ENCODE measurements at regions not wholly inside any gene's neighbourhood (a gene's known extent, or its start where the extent isn't known, plus 50 kb on each side); places are given as distances from the start of the nearest gene placed in this dataset.
"Not testable (repeated sequence)": the region's sequence is repeated elsewhere in the genome, so short reads cannot be mapped to it uniquely, and the experiment has no call there.

DNA sequence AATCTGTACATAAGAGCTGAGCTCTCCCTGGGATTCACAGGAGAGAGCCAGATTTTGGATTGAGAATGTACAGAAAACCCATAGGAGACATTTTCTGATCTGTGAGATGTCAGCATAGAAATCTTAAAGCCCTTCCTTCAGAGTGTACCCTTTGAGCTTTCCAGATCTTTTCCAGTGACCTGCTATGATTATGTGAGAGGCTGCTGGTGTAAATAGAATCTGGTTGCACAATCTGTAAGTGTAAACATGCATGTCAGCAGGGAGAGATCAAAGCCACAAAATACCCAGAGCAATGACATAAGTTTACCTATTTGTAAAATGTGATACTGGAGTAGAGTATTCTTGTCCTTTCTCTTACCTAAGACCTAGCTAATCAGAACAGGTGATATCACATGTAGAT lies 471.9 kb downstream of the FOXD4L5 start:
- DNase-seq (ENCODE audit: low read depth in 2 of 2): not testable (repeated sequence)

- DNase-seq (ENCODE audit: low read depth in 2 of 2): not testable (repeated sequence)
These were observed 506.3 kb downstream of the FOXD4L5 start for GRCh38 chr9:64778667-64779066.

DNA sequence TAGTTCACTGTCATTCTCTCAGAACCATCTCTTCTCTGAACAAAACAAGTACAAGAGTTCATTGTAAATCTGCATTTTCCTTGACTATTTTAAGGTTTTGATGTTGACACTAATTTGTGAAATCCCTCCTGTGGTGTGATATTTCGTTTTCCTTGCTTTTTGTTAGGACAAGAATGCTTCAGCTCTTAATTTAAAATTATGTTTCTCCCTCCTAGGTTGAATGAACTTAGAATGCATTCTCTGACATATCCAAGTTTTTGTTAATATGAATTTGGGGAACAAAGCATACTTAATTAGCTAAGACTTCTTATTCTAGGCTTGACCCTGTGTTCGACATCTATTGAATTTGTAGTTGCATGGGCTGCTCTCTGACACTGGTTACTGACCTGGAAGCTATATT lies 508.7 kb downstream of the FOXD4L5 start:
- DNase-seq (ENCODE audit: low read depth in 2 of 2): not testable (repeated sequence)

DNA sequence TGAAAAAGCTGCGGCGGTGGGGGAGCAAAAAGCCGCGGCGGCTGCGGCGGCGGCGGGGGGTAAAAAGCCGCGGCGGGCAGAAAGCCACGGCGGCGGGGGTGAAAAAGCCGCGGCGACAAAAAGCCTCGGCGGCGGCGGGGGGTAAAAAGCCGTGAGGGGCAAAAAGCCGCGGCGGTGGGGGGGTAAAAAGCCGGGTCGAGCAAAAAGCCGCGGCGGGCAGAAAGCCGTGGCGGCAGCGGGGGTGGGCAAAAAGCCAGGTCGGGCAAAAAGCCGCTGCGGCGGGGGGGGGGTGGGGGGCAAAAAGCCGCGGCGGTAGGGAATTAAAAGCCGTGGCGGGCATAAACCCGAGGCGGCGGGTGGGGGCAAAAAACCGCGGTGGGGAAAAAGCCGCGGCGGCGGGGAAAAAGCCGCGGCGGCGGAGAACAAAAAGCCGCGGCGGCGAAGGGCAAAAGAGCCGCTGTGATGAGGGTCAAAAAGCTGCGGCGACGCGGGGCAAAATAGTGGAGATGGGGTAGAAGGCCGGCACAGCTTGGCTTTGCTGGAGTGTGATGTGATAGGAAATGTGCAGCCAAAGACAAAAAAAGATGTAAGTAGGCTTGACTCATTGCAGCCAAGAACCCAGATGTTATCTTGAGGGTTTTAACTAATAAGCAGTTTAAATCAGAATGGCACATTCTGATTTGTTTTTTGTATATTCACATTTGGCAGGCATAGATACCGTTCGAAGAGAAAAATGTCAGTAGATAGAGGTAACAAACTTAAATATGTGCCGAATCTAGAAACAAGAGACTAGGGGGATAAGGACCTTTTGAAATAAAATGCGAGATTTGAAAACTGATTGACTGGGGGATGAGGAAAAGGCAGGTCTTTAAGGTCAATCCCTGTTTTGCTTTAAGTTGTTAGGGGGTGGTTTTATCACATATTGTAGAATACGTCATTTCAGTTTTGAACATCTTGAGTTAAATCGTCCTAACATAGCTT lies 509.9 kb downstream of the FOXD4L5 start:
- DNase-seq (ENCODE audit: low read depth in 2 of 2): not testable (repeated sequence)

- not testable (repeated sequence) for DNase-seq (ENCODE audit: low read depth in 2 of 2)
These were observed 510.8 kb downstream of the FOXD4L5 start for GRCh38 chr9:64774004-64774812.

DNA sequence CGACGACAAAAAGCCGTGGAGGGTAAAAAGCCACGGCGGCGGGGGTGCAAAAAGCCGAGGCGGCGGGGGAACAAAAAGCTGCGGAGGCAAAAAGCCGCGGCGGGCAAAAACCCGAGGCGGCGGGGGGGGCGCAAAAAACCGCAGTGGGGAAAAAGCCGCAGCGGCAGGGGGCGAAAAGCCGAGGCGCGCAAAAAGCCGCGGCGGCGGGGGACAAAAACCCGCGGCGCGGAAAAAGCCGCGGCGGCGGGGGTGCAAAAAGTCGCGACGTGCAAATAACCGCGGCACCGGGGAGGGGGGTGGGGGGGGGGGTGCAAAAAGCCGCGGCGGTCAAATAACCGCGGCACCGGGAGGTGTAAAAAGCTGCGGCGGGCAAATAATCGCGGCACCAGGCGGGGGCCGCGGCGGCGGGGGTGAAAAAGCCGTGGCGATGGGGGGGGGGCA lies 511.5 kb downstream of the FOXD4L5 start:
- DNase-seq (ENCODE audit: low read depth in 2 of 2): no peak

DNA sequence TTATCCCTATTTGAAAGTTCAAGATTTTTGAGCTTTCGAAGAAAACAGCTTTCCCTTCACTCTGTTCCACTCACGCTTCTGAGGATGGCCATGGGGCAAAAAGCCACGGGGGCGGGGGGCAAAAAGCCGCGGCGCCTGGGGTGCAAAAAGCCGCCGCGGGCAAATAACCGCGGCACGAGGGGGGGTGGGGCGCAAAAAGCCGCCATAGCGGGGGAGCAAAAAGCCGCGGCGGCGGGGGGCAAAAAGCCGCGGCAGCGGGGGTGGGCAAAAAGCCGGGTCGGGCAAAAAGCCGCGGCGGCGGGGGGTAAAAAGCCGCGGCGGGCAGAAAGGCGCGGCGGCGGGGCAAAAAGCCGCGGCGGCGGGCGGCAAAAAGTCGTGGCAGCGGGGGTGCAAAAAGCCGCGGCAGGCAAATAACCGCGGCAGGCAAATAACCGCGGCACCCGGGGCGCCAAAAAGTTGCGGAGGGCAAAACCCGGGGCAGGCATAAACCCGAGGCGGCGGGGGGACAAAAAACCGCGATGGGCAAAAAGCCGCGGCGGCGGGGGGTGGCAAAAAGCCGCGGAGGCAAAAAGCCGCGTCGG lies 512.2 kb downstream of the FOXD4L5 start:
- DNase-seq (ENCODE audit: low read depth in 2 of 2): not testable (repeated sequence)

DNA sequence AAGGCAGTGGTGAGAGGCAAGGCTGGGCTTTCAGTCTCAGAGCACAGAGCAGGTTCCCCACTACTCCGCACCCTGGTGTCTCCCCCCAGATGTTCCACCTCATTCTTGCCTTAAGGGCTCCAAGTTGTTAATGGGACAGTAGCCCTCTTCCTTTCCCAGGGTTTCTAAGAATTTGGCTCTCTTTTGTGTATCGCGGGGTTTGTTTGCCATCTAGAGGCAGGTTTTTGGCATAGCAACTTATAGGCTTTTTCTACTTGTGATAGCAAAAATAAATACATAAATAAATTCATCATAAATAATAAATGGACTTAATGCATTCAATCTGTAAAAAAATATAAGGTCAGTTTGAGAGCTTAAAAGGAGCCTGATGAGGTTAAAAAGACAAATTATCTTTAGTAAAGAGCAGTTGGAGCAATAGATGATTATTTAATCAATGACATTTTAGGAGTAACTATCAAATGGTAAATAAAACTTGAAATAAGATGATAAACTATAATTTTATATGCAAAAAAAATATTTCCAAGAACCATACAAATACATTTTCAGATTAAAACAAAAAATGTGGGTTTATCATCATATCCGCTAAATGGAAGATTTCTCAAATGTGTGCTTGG lies 512.8 kb downstream of the FOXD4L5 start:
- DNase-seq (ENCODE audit: low read depth in 2 of 2): peak; percentile 0 to 2

Data from stimulated activated CD4-positive, alpha-beta T cell treated with anti-CD3 and anti-CD28 coated beads, Interleukin-12 subunit alpha, Interleukin-12 subunit beta, amount 100 ng/mL, for 24 hours (primary cell).